DLD1 (cell line): ENCODE measurements at regions not wholly inside any gene's neighbourhood (a gene's known extent, or its start where the extent isn't known, plus 50 kb on each side); places are given as distances from the start of the nearest gene placed in this dataset.

Experiments used
- in situ Hi-C: cut with HindIII; loops from 2 replicates; pipeline ENCODE4 v1.10.0; 2017; ENCODE audit warnings: low sequenced_read_pairs

GRCh38 chr6:166754218-166755030 is 127.4 kb upstream of the RPS6KA2 start:
- in situ Hi-C loops, result no loop called here

- in situ Hi-C loops, result no loop called here
Observed at GRCh38 chr6:166752928-166753721, 126.1 kb upstream of the RPS6KA2 start.

GRCh38 chr6:166752097-166752496 is 125.0 kb upstream of the RPS6KA2 start:
- in situ Hi-C loops, result no loop called here

DNA sequence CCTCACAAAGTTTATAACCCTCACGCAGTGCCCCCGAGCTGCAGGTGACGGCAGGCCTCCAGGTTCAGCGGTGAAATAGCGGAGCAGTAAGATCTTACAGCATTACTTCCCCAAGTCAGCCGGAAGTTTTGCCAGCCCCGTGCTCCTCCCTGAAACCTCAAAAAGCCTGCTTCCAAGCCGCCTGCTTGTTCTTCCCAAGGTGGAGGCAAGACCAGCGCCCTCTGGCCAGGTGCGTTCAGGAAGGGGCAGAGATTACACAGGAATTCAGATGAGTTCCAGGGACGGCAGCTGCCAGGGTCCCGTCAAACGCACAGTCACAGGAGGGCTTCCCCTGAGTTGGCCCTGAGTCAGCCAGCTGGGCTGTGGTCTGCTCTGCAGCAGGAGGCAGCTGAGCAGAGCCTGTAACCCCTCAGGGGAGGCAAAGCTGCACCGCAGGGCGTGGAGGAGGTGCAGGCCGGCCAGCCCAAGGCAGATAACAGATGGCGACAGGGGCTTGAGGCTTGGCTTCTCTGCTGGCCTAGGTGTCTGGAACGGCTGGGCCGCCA is 124.1 kb upstream of the RPS6KA2 start:
- in situ Hi-C loops, result no loop called here

DNA sequence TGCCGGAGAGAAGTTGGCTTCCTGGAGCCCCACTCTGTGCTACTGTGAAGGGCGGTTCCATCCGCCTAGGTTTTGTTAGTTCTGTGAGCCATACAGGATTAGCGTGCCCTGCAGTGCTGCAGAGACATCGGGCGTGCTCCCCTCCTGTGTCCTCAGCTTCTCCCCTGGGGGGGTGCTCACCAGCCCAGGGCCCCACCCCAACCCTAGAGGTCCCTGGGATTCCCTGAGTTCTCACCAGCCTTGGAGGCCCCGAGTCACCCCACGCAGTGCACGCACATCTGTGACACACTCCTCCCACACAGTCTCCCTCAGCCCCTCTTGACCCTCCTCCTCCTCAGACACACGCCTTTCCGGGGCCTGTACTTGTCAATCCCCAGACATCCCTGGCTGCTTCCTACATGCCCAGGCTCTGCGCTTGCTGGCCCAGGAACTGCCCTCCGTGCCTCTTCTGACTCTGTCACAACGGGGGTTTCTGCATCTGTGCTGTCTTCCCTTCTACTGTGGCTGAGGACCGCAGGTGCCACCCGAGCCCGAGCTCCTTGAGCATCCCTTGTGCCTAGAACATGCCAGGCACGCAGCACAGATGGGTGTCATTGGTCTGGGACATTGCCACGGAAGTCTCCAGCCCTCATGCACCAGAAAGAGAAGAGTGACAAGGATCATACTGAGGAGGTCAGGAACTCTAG is 123.2 kb upstream of the RPS6KA2 start:
- in situ Hi-C loops, result no loop called here

DNA sequence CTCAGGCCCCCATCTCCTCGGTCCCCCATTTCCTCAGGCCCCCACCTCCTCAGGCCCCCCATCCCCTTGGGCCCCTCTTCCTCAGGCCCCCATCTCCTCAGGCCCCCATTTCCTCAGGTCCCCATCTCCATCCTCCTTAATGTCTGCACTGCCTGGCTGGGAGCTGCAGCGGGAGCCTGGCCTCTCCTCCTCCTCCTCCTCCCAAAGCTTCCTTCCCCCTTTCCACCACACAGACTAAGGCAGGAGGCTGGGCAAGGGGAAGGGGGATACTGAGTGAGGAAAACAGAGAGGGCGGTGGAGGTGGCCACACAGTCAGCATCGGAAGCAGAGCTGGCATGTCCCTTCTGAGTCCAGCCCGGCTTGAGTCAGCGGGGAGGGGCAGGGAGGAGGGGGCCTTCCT is 122.6 kb upstream of the RPS6KA2 start:
- in situ Hi-C loops, result no loop called here

- in situ Hi-C loops, result no loop called here
Observed at GRCh38 chr6:166747644-166748595, 120.9 kb upstream of the RPS6KA2 start.

GRCh38 chr6:166745801-166746668 is 119.0 kb upstream of the RPS6KA2 start:
- in situ Hi-C loops, result no loop called here

- in situ Hi-C loops, result no loop called here
Observed at GRCh38 chr6:166744223-166745134, 117.4 kb upstream of the RPS6KA2 start.

DNA sequence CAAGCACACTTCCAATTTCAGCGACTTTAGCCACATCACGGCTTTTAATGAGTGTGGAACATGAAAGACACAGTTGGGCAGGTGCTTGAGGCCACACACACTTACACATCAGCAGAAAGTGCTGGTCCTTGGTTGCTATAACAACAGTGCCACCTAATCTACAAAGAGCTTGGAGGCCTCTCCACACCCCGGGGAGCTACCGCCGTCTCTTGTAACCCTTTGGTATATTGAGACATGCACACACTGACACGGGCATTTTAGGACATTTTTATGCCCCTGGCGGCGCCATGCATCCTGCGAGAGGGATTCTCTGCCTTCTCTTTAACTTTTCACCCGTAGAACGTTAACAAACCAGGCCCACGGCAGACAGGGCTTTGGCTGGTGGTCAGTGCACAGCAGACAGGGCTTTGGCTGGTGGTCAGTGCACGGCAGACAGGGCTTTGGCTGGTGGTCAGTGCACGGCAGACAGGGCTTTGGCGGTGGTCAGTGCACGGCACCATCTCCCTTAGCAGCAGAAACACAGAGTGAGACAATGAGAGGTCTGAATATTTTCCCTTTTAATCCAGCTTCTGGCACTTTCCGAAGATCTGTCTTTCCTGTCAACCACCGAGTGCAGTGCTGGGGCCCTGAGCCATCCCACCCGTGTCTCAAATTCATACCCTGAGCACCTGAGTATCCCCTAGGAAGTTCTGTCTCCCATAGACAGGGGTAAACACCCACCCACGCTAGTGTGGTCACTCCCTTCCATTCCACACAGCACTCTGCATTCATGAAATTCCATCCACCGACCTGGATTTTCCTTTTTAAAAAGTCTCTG is 116.6 kb upstream of the RPS6KA2 start:
- in situ Hi-C loops, result no loop called here

DNA sequence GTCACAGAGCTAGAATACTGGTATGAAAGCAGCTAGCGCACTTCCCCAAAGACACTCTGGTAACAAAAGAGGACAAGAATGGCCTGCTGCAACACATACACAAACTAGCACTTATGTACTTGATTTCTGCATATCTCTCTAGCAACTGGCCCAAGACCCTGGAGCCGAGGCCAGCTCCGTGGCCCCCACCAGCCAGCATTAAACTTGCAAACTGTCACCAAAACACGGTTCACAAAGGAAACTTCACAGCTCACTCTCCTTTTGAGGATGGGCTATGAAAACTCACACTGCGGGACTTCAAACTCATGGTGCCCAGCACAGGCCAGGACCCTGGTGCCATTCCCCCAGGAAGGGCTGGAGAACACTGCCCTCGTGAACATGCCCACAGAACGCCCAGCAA is 115.9 kb upstream of the RPS6KA2 start:
- in situ Hi-C loops, result no loop called here

GRCh38 chr6:166739976-166740318 is 112.9 kb upstream of the RPS6KA2 start:
- in situ Hi-C loops, result loop anchor here (10.0 kb wide), 1 partner anchor 85 kb away; no protein-coding TSS in a partner anchor

DNA sequence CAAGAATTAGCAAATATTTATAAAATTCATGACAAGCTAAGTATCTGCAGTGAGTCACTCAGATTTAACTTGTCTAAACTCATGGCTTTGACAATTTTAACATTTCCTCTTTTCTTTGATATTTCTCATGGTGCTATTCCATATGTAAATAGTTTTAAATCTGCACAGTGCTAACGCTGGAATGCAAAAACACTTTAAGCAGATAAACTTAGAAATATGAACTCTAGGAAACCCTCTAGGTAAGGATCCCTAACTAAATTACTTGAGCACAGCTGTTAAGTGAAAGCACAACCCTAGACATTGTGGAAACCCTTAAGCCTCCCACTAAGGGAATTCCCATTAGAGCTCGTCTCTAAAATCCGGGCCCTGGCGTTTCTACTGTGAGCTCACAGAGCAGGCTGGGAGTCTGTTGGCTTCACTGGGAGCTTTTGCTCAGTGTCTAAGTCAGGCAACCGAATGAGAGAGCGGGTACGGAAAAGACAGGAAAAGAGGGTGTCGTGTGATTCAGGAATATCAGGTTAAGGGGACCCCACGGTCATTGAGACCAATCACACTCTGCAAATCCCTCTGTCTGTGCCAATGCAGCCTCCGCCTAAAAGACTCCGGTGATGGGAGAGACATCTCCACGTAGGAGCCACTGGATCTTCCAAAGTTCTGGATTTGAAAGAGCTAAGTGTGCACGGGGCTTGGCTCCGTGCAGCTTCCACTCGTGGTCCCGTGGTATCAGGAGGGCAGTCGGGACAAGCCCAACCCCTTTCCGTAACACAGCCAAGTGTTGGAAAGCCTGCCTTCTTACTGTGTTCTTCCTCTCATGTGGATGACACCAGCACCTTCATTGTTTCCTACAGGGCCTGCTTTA is 112.3 kb upstream of the RPS6KA2 start:
- in situ Hi-C loops, result loop anchor here (10.0 kb wide), 1 partner anchor 85 kb away; no protein-coding TSS in a partner anchor

- in situ Hi-C loops, result loop anchor here (10.0 kb wide), 1 partner anchor 84 kb away; no protein-coding TSS in a partner anchor
Observed at GRCh38 chr6:166738386-166739116, 111.5 kb upstream of the RPS6KA2 start.

GRCh38 chr6:166737261-166737660 is 110.2 kb upstream of the RPS6KA2 start:
- in situ Hi-C loops, result loop anchor here (10.0 kb wide), 1 partner anchor 82 kb away; no protein-coding TSS in a partner anchor
